SK-N-SH (cell line): ENCODE measurements at regions not wholly inside any gene's neighbourhood (a gene's known extent, or its start where the extent isn't known, plus 50 kb on each side); places are given as distances from the start of the nearest gene placed in this dataset.

Experiments
- CTCF ChIA-PET: fragments of 300-600, 350-600 bp; formaldehyde crosslinking; extraction: SDS; loops from one replicate; lab custom pipeline; 2021; lab: Yijun Ruan, JAX
- POLR2A ChIA-PET: fragments of 350-600 bp; sonication (Branson Sonifier 250); formaldehyde crosslinking; extraction: SDS; loops from one replicate; lab custom pipeline; 2020; ENCODE audit warnings: antibody characterized with exemption, inconsistent platforms; lab: Yijun Ruan, JAX
- DNase-seq: peaks from one replicate; pipeline ENCODE4 v3.0.0; 2012
- H2AFZ ChIP-seq: fragments of 200-600 bp; sonication (generic); 2 replicates; pipeline ENCODE4 v1.8.1; 2016; ENCODE audit warnings: antibody characterized with exemption, mild to moderate bottlenecking, low read depth
- H3F3A ChIP-seq: fragments of 200-600 bp; sonication (generic); replicated peaks from 2 replicates; pipeline ENCODE3; 2016; ENCODE audit warnings: antibody characterized with exemption, mild to moderate bottlenecking; ENCODE audit not compliant: insufficient read depth
- H3K27ac ChIP-seq, 2 experiments: fragments of 200-500 bp in 1 of 2; fragments of 200-600 bp in 1 of 2; sonication (Bioruptor generic) in 1 of 2; sonication (generic), shearing (Covaris generic) in 1 of 2; 2 replicates each; pipeline versions ENCODE4 v1.5.1 to v1.6.1; 2014 to 2016; ENCODE audit warnings: low read depth in 2 of 2, inconsistent platforms in 1 of 2, low read length in 1 of 2, mild to moderate bottlenecking in 1 of 2, mixed read lengths in 1 of 2
- H3K27me3 ChIP-seq: fragments of 200-600 bp; sonication (generic), shearing (Covaris generic); 2 replicates; pipeline ENCODE4 v1.6.1; 2016; ENCODE audit warnings: mixed run types; ENCODE audit not compliant: insufficient read depth
- H3K36me3 ChIP-seq, 2 experiments: fragments of 200-500 bp in 1 of 2; fragments of 200-600 bp in 1 of 2; sonication (Bioruptor generic) in 1 of 2; sonication (generic) in 1 of 2; replicated peaks in 1 of 2; 2 replicates each; pipeline versions ENCODE3 to v1.5.1; 2014 to 2016; ENCODE audit warnings: low read length in 1 of 2, mild to moderate bottlenecking in 1 of 2; ENCODE audit not compliant: insufficient read depth in 2 of 2, control insufficient read depth in 1 of 2
- H3K4me1 ChIP-seq, 2 experiments: fragments of 200-500 bp in 1 of 2; fragments of 200-600 bp in 1 of 2; sonication (Bioruptor generic) in 1 of 2; sonication (generic), shearing (Covaris generic) in 1 of 2; 2 replicates each; pipeline versions ENCODE4 v1.5.1 to v1.6.1; 2014 to 2016; ENCODE audit warnings: low read depth in 1 of 2, low read length in 1 of 2, mixed run types in 1 of 2; ENCODE audit not compliant: insufficient read depth in 2 of 2, control insufficient read depth in 1 of 2
- H3K4me2 ChIP-seq: fragments of 200-600 bp; sonication (generic), shearing (Covaris generic); 2 replicates; pipeline ENCODE4 v1.6.1; 2017; ENCODE audit warnings: mixed run types
- H3K4me3 ChIP-seq, 2 experiments: fragments of 200-500 bp in 1 of 2; fragments of 200-600 bp in 1 of 2; sonication (Bioruptor generic) in 1 of 2; sonication (generic), shearing (Covaris generic) in 1 of 2; 2 replicates each; pipeline versions ENCODE4 v1.5.1 to v1.8.1; 2014 to 2016; ENCODE audit warnings: low read depth in 2 of 2, inconsistent platforms in 1 of 2, low read length in 1 of 2, mild to moderate bottlenecking in 1 of 2, mixed read lengths in 1 of 2, moderate library complexity in 1 of 2
- H3K79me2 ChIP-seq: fragments of 200-600 bp; sonication (generic); 2 replicates; pipeline ENCODE4 v1.8.1; 2017; ENCODE audit warnings: mild to moderate bottlenecking; ENCODE audit not compliant: insufficient read depth
- H3K9ac ChIP-seq: fragments of 200-600 bp; sonication (generic); 2 replicates; pipeline ENCODE4 v1.6.1; 2017; ENCODE audit warnings: mixed run types
- H3K9me2 ChIP-seq: fragments of 200-600 bp; sonication (generic); 2 replicates; pipeline ENCODE4 v1.6.1; 2017; ENCODE audit warnings: mixed run types
- H3K9me3 ChIP-seq: fragments of 200-600 bp; sonication (generic); 2 replicates; pipeline ENCODE4 v1.6.1; 2017; ENCODE audit warnings: mixed run types, mild to moderate bottlenecking, moderate library complexity
- H4K20me1 ChIP-seq: fragments of 200-600 bp; sonication (generic); 2 replicates; pipeline ENCODE4 v1.6.1; 2017; ENCODE audit warnings: mild to moderate bottlenecking, mixed run types; ENCODE audit not compliant: insufficient read depth
- ELF1 ChIP-seq: IDR thresholded peaks from 2 replicates; pipeline ENCODE4 v1.4.0; 2012
- FOSL2 ChIP-seq: IDR thresholded peaks from 2 replicates; pipeline ENCODE4 v1.4.0; 2012; ENCODE audit warnings: low read depth, mild to moderate bottlenecking, moderate library complexity, borderline replicate concordance
- FOXJ3 ChIP-seq: sonication (generic); formaldehyde crosslinking; IDR thresholded peaks from 2 replicates; pipeline ENCODE4 v1.5.1; 2020; ENCODE audit warnings: mild to moderate bottlenecking, missing genetic modification reagents
- GATA2 ChIP-seq: sonication (generic); formaldehyde crosslinking; IDR thresholded peaks from 2 replicates; pipeline ENCODE4 v1.5.0; 2020; ENCODE audit warnings: mild to moderate bottlenecking, missing genetic modification reagents
- NRF1 ChIP-seq: IDR thresholded peaks from 2 replicates; pipeline ENCODE4 v1.6.1; 2012; ENCODE audit warnings: low read depth, mild to moderate bottlenecking, low read length
- POLR2AphosphoS5 ChIP-seq: IDR thresholded peaks from 2 replicates; pipeline ENCODE4 v1.6.1; 2012; ENCODE audit warnings: low read depth, low read length
- SIN3A ChIP-seq: IDR thresholded peaks from 2 replicates; pipeline ENCODE4 v1.6.1; 2012; ENCODE audit warnings: low read depth, mild to moderate bottlenecking, low read length, moderate library complexity, borderline replicate concordance
- SMC3 ChIP-seq: IDR thresholded peaks from 2 replicates; pipeline ENCODE4 v1.6.1; 2012; ENCODE audit warnings: low read depth, low read length, improper control_type of control experiment
- TAF1 ChIP-seq: IDR thresholded peaks from 2 replicates; pipeline ENCODE4 v1.6.1; 2012; ENCODE audit warnings: low read depth, mild to moderate bottlenecking, low read length, moderate library complexity, borderline replicate concordance
- WGBS: methylation state at CpG from one replicate; pipeline ENCODE4 v1.1.6; 2017; ENCODE audit warnings: low lambda C conversion rate; 5-methylcytosine and 5-hydroxymethylcytosine counted together
- TF ChIP-seq, protein P1 (sequence below): IDR thresholded peaks from 2 replicates; pipeline ENCODE4; 2012
- TF ChIP-seq, protein P2 (sequence below): fragments of 200-600 bp; sonication (generic); IDR thresholded peaks from 2 replicates; pipeline ENCODE4 v1.6.1; 2017; ENCODE audit warnings: antibody characterized with exemption, mild to moderate bottlenecking, moderate library complexity
- TF ChIP-seq, protein P3 (sequence below): IDR thresholded peaks from 2 replicates; pipeline ENCODE4 v1.4.0; 2012; ENCODE audit warnings: low read depth, borderline replicate concordance
- TF ChIP-seq, protein P4 (sequence below): fragments of 150-350 bp; IDR thresholded peaks from 2 replicates; pipeline ENCODE4 v1.6.1; 2016; ENCODE audit warnings: mild to moderate bottlenecking, low read depth, low read length

DNA sequence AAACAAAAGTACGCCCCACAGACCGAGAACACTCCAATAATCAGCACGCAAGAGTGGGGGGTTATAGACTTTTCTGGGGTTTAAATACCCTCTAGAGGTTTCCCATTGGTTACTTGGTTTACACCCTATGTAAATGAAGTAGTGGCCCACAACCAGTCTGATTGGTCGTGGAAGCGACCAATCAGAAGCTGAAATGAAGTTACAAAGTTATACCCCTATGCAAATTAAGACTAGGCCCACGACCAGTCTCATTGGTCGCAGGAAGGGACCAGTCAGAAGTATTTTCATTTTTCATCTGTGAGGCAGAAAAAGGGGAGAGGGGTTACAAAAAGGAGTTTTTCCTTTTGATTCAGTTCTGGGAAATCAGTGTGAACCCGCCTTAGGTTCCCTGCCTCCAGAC is 55.3 kb upstream of the YWHAQ start:
- Histone ChIP-seq H3K9ac (no peak overlapping the region), H3K27ac (no peak overlapping the region), H3K4me3 (no peak overlapping the region), H3K4me1 (no peaks in the 10 kb centered on the region), H3K9me3 (no peaks in the 10 kb centered on the region), H4K20me1 (no peaks in the 10 kb centered on the region), H3K27me3 (no peaks in the 10 kb centered on the region), H3F3A (no peaks in the 10 kb centered on the region), H3K79me2 (no peaks in the 10 kb centered on the region), H3K4me2 (no peak overlapping the region), H2AFZ (peak overlapping the region; percentile 7; the same call in 1 of the 2 replicates), H3K9me2 (no peaks in the 10 kb centered on the region), H3K36me3 (no peaks in the 10 kb centered on the region)
- TF ChIP-seq SIN3A (no peak), POLR2AphosphoS5 (no peak), NRF1 (no peak), ELF1 (no peak), FOXJ3 (no peak)
- TF ChIP-seq, protein P1, sequence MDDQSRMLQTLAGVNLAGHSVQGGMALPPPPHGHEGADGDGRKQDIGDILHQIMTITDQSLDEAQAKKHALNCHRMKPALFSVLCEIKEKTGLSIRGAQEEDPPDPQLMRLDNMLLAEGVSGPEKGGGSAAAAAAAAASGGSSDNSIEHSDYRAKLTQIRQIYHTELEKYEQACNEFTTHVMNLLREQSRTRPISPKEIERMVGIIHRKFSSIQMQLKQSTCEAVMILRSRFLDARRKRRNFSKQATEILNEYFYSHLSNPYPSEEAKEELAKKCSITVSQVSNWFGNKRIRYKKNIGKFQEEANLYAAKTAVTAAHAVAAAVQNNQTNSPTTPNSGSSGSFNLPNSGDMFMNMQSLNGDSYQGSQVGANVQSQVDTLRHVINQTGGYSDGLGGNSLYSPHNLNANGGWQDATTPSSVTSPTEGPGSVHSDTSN = no peak
- TF ChIP-seq, protein P2, sequence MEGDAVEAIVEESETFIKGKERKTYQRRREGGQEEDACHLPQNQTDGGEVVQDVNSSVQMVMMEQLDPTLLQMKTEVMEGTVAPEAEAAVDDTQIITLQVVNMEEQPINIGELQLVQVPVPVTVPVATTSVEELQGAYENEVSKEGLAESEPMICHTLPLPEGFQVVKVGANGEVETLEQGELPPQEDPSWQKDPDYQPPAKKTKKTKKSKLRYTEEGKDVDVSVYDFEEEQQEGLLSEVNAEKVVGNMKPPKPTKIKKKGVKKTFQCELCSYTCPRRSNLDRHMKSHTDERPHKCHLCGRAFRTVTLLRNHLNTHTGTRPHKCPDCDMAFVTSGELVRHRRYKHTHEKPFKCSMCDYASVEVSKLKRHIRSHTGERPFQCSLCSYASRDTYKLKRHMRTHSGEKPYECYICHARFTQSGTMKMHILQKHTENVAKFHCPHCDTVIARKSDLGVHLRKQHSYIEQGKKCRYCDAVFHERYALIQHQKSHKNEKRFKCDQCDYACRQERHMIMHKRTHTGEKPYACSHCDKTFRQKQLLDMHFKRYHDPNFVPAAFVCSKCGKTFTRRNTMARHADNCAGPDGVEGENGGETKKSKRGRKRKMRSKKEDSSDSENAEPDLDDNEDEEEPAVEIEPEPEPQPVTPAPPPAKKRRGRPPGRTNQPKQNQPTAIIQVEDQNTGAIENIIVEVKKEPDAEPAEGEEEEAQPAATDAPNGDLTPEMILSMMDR = no peak
- TF ChIP-seq, protein P3, sequence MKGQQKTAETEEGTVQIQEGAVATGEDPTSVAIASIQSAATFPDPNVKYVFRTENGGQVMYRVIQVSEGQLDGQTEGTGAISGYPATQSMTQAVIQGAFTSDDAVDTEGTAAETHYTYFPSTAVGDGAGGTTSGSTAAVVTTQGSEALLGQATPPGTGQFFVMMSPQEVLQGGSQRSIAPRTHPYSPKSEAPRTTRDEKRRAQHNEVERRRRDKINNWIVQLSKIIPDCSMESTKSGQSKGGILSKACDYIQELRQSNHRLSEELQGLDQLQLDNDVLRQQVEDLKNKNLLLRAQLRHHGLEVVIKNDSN = no peak
- TF ChIP-seq, protein P4, sequence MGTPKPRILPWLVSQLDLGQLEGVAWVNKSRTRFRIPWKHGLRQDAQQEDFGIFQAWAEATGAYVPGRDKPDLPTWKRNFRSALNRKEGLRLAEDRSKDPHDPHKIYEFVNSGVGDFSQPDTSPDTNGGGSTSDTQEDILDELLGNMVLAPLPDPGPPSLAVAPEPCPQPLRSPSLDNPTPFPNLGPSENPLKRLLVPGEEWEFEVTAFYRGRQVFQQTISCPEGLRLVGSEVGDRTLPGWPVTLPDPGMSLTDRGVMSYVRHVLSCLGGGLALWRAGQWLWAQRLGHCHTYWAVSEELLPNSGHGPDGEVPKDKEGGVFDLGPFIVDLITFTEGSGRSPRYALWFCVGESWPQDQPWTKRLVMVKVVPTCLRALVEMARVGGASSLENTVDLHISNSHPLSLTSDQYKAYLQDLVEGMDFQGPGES = no peak
- DNase-seq = no peak
- ChIA-PET POLR2A (no interaction called here), CTCF (no interaction called here)
- 81% methylated on average over 8 of the region's 8 CpGs for WGBS

DNA sequence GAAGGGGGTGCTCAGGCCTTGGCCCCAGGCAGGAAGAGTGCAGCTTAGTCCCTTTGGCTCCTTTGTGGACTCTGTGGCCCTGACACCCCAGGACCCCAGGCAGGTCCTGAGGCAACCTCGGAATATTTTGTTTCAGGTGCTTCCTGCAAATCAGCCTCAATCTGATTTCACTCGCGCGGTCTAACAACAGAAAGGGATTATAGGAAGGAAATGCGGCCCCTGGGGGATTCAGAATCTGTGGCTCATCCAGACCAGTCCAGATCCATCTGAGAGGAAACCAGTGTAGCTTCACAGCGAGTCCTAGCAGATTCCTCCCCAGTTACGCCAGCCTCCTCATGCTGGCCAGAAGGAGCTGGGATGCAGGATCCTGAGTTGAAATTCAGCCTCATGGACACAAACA is 59.5 kb upstream of the YWHAQ start:
- POLR2A ChIA-PET = interaction anchor here (1.0 kb wide), 1 partner anchor 60 kb away, joined by 3 read pairs; the partner anchor contains the start of gene YWHAQ
- H3K27me3 ChIP-seq = no peaks in the 10 kb centered on the region
- H3K4me2 ChIP-seq = no peak overlapping the region
- H3K4me3 ChIP-seq = no peak overlapping the region
- 97% methylated on average over 7 of the region's 7 CpGs for WGBS
- no peak for DNase-seq
- no peaks in the 10 kb centered on the region for H3F3A ChIP-seq
- no peak overlapping the region for H3K9ac ChIP-seq
- no peaks in the 10 kb centered on the region for H3K4me1 ChIP-seq
- no peaks in the 10 kb centered on the region for H3K36me3 ChIP-seq
- no peak overlapping the region for H3K27ac ChIP-seq
- TF ChIP-seq SMC3 = no peak
- no peak for TF ChIP-seq FOSL2
- no peak for TF ChIP-seq GATA2 (CRISPR knock-in tag)
- TF ChIP-seq SIN3A = no peak
- no peak for TF ChIP-seq TAF1
- CTCF ChIA-PET = interaction anchor here (0.7 to 1.9 kb wide), 4 partner anchors 9 to 124 kb away, joined by 3 to 5 read pairs (median 4); no protein-coding TSS in a partner anchor
- no peaks in the 10 kb centered on the region for H3K79me2 ChIP-seq
- no peaks in the 10 kb centered on the region for H4K20me1 ChIP-seq
- H3K9me3 ChIP-seq = no peaks in the 10 kb centered on the region
- H2AFZ ChIP-seq = no peak overlapping the region
- no peaks in the 10 kb centered on the region for H3K9me2 ChIP-seq
